ENCODE measurements at regions not wholly inside any gene's neighbourhood (a gene's known extent, or its start where the extent isn't known, plus 50 kb on each side); places are given as distances from the start of the nearest gene placed in this dataset.

GRCh38 chr2:234747032-234747431, 204.8 kb upstream of the SH3BP4 start:
- Histone ChIP-seq H3K4ac (replicated peaks; ENCODE audit: insufficient read length, low read depth, low read length) (no peak overlapping the region), H2BK5ac (ENCODE audit: low read depth, low read length) (no peak overlapping the region), H3K36me3 (ENCODE audit: control insufficient read depth in 2 of 4, insufficient read depth in 4 of 4, low read length in 3 of 4) (no peaks in the 10 kb centered on the region), H3K27ac (ENCODE audit: low read depth, low read length) (no peak overlapping the region), H2AFZ (ENCODE audit: low read length) (no peak overlapping the region), H3K79me2 (ENCODE audit: control insufficient read depth in 1 of 2, insufficient read depth in 2 of 2, low read length in 2 of 2) (no peaks in the 10 kb centered on the region), H3K56ac (replicated peaks; ENCODE audit: insufficient read length, low read depth, low read length) (no peak overlapping the region), H3K18ac (ENCODE audit: extremely low read depth, low read length) (no peak overlapping the region), H2BK12ac (ENCODE audit: low read depth, low read length) (no peak overlapping the region), H3K14ac (ENCODE audit: insufficient read length) (no peak overlapping the region), H4K91ac (replicated peaks; ENCODE audit: insufficient read length, low read length) (no peak overlapping the region), H3K9me3 (ENCODE audit: insufficient read depth in 2 of 2, low read depth in 1 of 2, low read length in 1 of 2) (no peaks in the 10 kb centered on the region), H4K8ac (ENCODE audit: extremely low read depth, insufficient read depth, low read length) (no peak overlapping the region), H3K4me3 (ENCODE audit: extremely low read depth in 1 of 4, insufficient read depth in 2 of 4, low read depth in 3 of 4, low read length in 4 of 4) (no peak overlapping the region), H3K23me2 (ENCODE audit: low read depth, low read length) (no peaks in the 10 kb centered on the region), H3K9ac (replicated peaks in 1 of 4; ENCODE audit: extremely low read depth in 1 of 4, low read depth in 3 of 4, low read length in 3 of 4) (no peak overlapping the region), H4K5ac (ENCODE audit: insufficient read length, low read depth, low read length) (no peak overlapping the region), H3K27me3 (replicated peaks in 1 of 4; ENCODE audit: control insufficient read depth in 3 of 4, extremely low read depth in 1 of 4, insufficient read depth in 3 of 4, low read length in 3 of 4) (no peaks in the 10 kb centered on the region), H2AK5ac (ENCODE audit: low read depth, low read length) (no peak overlapping the region), H3K23ac (ENCODE audit: insufficient read length) (no peak overlapping the region), H2BK15ac (ENCODE audit: low read length) (no peak overlapping the region), H2BK20ac (ENCODE audit: low read length) (no peak overlapping the region), H4K20me1 (replicated peaks in 1 of 2; ENCODE audit: control insufficient read depth in 1 of 2, insufficient read depth in 2 of 2, low read length in 2 of 2) (no peaks in the 10 kb centered on the region), H2BK120ac (replicated peaks; ENCODE audit: low read depth, low read length) (no peak overlapping the region), H3K4me1 (replicated peaks in 1 of 4; ENCODE audit: control insufficient read depth in 3 of 4, insufficient read depth in 4 of 4, low read length in 3 of 4) (no peaks in the 10 kb centered on the region), H3K79me1 (ENCODE audit: low read depth, low read length) (no peaks in the 10 kb centered on the region), H3K4me2 (ENCODE audit: insufficient read depth in 1 of 2, low read depth in 2 of 2, low read length in 2 of 2) (no peak overlapping the region)
- FAIRE-seq (peak; percentile 45), DNase-seq (ENCODE audit: low read depth in 1 of 2, low spot score in 2 of 2) (no peak)
- TF ChIP-seq MAX (IDR thresholded peaks at IDR 0.05) (no peak), RBBP5 (IDR thresholded peaks at IDR 0.05; ENCODE audit: borderline replicate concordance, low read depth, low read length) (no peak), POU5F1 (IDR thresholded peaks at IDR 0.05; ENCODE audit: low read depth, low read length) (no peak), CEBPB (IDR thresholded peaks at IDR 0.05; ENCODE audit: low read depth, low read length) (no peak), EP300 (IDR thresholded peaks at IDR 0.05; ENCODE audit: borderline replicate concordance in 1 of 2, low read depth in 2 of 2, low read length in 2 of 2) (no peak), TAF1 (IDR thresholded peaks at IDR 0.05; ENCODE audit: low read depth, low read length) (no peak), EGR1 (IDR thresholded peaks at IDR 0.05; ENCODE audit: borderline replicate concordance, low read depth, low read length) (no peak), SUZ12 (IDR thresholded peaks at IDR 0.05; ENCODE audit: low read length) (no peak), KDM1A (IDR thresholded peaks at IDR 0.05; ENCODE audit: borderline replicate concordance, low read length) (no peak), KDM5A (IDR thresholded peaks at IDR 0.05; ENCODE audit: low read length) (no peak), MAFK (IDR thresholded peaks at IDR 0.05; ENCODE audit: low read depth, low read length) (no peak)
- ChIA-PET CTCF (ENCODE audit: partially characterized antibody) (interaction anchor here (1.0 to 1.5 kb wide), 2 partner anchors 13 to 42 kb away, joined by 4 to 5 read pairs; no protein-coding TSS in a partner anchor), POLR2A (ENCODE audit: partially characterized antibody) (interaction anchor here (0.9 kb wide), 1 partner anchor 218 kb away, joined by 3 read pairs; no protein-coding TSS in a partner anchor)
